ENCODE measurements at regions not wholly inside any gene's neighbourhood (a gene's known extent, or its start where the extent isn't known, plus 50 kb on each side); places are given as distances from the start of the nearest gene placed in this dataset.

GRCh38 chr15:95350908-95351307, 979.6 kb upstream of the NR2F2 start:
- TF ChIP-seq, protein P1, sequence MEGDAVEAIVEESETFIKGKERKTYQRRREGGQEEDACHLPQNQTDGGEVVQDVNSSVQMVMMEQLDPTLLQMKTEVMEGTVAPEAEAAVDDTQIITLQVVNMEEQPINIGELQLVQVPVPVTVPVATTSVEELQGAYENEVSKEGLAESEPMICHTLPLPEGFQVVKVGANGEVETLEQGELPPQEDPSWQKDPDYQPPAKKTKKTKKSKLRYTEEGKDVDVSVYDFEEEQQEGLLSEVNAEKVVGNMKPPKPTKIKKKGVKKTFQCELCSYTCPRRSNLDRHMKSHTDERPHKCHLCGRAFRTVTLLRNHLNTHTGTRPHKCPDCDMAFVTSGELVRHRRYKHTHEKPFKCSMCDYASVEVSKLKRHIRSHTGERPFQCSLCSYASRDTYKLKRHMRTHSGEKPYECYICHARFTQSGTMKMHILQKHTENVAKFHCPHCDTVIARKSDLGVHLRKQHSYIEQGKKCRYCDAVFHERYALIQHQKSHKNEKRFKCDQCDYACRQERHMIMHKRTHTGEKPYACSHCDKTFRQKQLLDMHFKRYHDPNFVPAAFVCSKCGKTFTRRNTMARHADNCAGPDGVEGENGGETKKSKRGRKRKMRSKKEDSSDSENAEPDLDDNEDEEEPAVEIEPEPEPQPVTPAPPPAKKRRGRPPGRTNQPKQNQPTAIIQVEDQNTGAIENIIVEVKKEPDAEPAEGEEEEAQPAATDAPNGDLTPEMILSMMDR (IDR thresholded peaks at IDR 0.05; ENCODE audit: low read length), result no peak
- TF ChIP-seq EZH2phosphoT487 (IDR thresholded peaks at IDR 0.05; ENCODE audit: low read length) (no peak), EZH2 (optimal IDR thresholded peaks at IDR 0.05; ENCODE audit: low read depth, low read length) (no peak)
- no peak overlapping the region for H2AFZ ChIP-seq (ENCODE audit: low read length)

GRCh38 chr15:95352631-95353187, 977.8 kb upstream of the NR2F2 start:
- Histone ChIP-seq H3K27me3 (replicated peaks; ENCODE audit: insufficient read depth, low read length) (no peaks in the 10 kb centered on the region), H3K9me3 (replicated peaks; ENCODE audit: insufficient read depth, low read length) (no peaks in the 10 kb centered on the region), H3K4me3 (ENCODE audit: low read length) (no peak overlapping the region), H4K20me1 (ENCODE audit: insufficient read depth, low read length) (no peaks in the 10 kb centered on the region), H3F3A (ENCODE audit: insufficient read depth, low read length) (no peaks in the 10 kb centered on the region), H3K9ac (ENCODE audit: low read length) (no peak overlapping the region), H3K4me1 (ENCODE audit: low read length) (peaks cover 10% of the 10 kb centered on the region), H3K36me3 (replicated peaks; ENCODE audit: insufficient read depth, low read length) (no peaks in the 10 kb centered on the region), H3K79me2 (ENCODE audit: low read length) (no peaks in the 10 kb centered on the region), H2AFZ (ENCODE audit: low read length) (no peak overlapping the region), H3K9me2 (replicated peaks; ENCODE audit: insufficient read depth, low read length) (no peaks in the 10 kb centered on the region), H3K27ac (ENCODE audit: low read length) (no peak overlapping the region), H3K4me2 (ENCODE audit: low read depth, low read length) (no peak overlapping the region)
- no peak for TF ChIP-seq EZH2 (optimal IDR thresholded peaks at IDR 0.05; ENCODE audit: low read depth, low read length)
- no peak for TF ChIP-seq EZH2phosphoT487 (IDR thresholded peaks at IDR 0.05; ENCODE audit: low read length)
- TF ChIP-seq, protein P1 (IDR thresholded peaks at IDR 0.05; ENCODE audit: low read length), result no peak
- no peak for DNase-seq

More at GRCh38 chr15:95350908-95351307, 979.6 kb upstream of the NR2F2 start:
- no peak overlapping the region for H3K9ac ChIP-seq (ENCODE audit: low read length)
- H3K79me2 ChIP-seq (ENCODE audit: low read length), result no peaks in the 10 kb centered on the region
- H3K27me3 ChIP-seq (replicated peaks; ENCODE audit: insufficient read depth, low read length), result no peaks in the 10 kb centered on the region
- H3K4me2 ChIP-seq (ENCODE audit: low read depth, low read length), result peak overlapping the region; percentile 25
- no peak overlapping the region for H3K4me3 ChIP-seq (ENCODE audit: low read length)
- peaks cover 10% of the 10 kb centered on the region for H3K4me1 ChIP-seq (ENCODE audit: low read length)
- H3F3A ChIP-seq (ENCODE audit: insufficient read depth, low read length), result no peaks in the 10 kb centered on the region
- H3K27ac ChIP-seq (ENCODE audit: low read length), result no peak overlapping the region
- no peaks in the 10 kb centered on the region for H3K9me2 ChIP-seq (replicated peaks; ENCODE audit: insufficient read depth, low read length)
- no peaks in the 10 kb centered on the region for H4K20me1 ChIP-seq (ENCODE audit: insufficient read depth, low read length)
- no peaks in the 10 kb centered on the region for H3K9me3 ChIP-seq (replicated peaks; ENCODE audit: insufficient read depth, low read length)
- H3K36me3 ChIP-seq (replicated peaks; ENCODE audit: insufficient read depth, low read length), result no peaks in the 10 kb centered on the region
- DNase-seq, result peak; percentile 25

GRCh38 chr15:95353512-95353911, 977.0 kb upstream of the NR2F2 start:
- DNase-seq, result no peak
- Histone ChIP-seq H3K36me3 (replicated peaks; ENCODE audit: insufficient read depth, low read length) (no peaks in the 10 kb centered on the region), H2AFZ (ENCODE audit: low read length) (no peak overlapping the region), H3K9ac (ENCODE audit: low read length) (no peak overlapping the region), H3K27me3 (replicated peaks; ENCODE audit: insufficient read depth, low read length) (no peaks in the 10 kb centered on the region), H3K27ac (ENCODE audit: low read length) (no peak overlapping the region), H3K9me2 (replicated peaks; ENCODE audit: insufficient read depth, low read length) (no peaks in the 10 kb centered on the region), H3K4me1 (ENCODE audit: low read length) (peaks cover 10% of the 10 kb centered on the region), H4K20me1 (ENCODE audit: insufficient read depth, low read length) (no peaks in the 10 kb centered on the region), H3K4me2 (ENCODE audit: low read depth, low read length) (no peak overlapping the region), H3K9me3 (replicated peaks; ENCODE audit: insufficient read depth, low read length) (no peaks in the 10 kb centered on the region), H3K4me3 (ENCODE audit: low read length) (no peak overlapping the region), H3F3A (ENCODE audit: insufficient read depth, low read length) (no peaks in the 10 kb centered on the region), H3K79me2 (ENCODE audit: low read length) (no peaks in the 10 kb centered on the region)
- TF ChIP-seq EZH2phosphoT487 (IDR thresholded peaks at IDR 0.05; ENCODE audit: low read length) (no peak), EZH2 (optimal IDR thresholded peaks at IDR 0.05; ENCODE audit: low read depth, low read length) (no peak)
- TF ChIP-seq, protein P1 (IDR thresholded peaks at IDR 0.05; ENCODE audit: low read length), result no peak

Data from MM.1S (cell line).